ENCODE measurements at regions not wholly inside any gene's neighbourhood (a gene's known extent, or its start where the extent isn't known, plus 50 kb on each side); places are given as distances from the start of the nearest gene placed in this dataset.

DNA sequence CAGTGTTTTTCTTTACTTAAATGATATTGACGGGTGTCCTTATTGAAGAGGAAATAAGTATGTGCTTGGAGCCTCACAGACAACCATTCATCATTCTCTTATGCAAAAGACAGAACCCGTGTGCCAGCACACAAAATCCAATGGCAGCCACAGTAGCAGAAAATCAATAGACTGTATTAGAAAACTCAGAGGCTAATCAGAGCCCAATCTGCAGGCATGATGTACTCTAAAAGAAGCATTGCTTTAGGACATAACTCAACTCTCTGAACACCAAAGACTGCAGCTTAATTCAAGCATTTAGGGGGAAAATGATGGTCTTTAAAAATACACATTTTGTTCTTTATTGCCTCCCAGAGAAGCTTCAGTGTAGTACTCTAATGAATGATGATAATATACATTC lies 476.9 kb downstream of the PDHA2 start:
- Histone ChIP-seq H3K27ac (ENCODE audit: low read depth in 1 of 2, low read length in 2 of 2) (no peak overlapping the region), H3K27me3 (ENCODE audit: control insufficient read depth in 4 of 4, insufficient read depth in 4 of 4, low read length in 3 of 4) (peaks cover 0 to 4% (median 0%) of the 10 kb centered on the region in 4 donors), H3K4me1 (ENCODE audit: control insufficient read depth in 4 of 4, insufficient read depth in 4 of 4, low read length in 3 of 4) (no peaks in the 10 kb centered on the region), H3K9ac (ENCODE audit: low read depth in 1 of 2, low read length in 2 of 2) (no peak overlapping the region), H3K9me3 (ENCODE audit: control insufficient read depth in 4 of 4, low read length in 3 of 4) (no peaks in the 10 kb centered on the region), H3K4me3 (ENCODE audit: low read depth in 1 of 3, low read length in 3 of 3) (no peak overlapping the region), H3K36me3 (ENCODE audit: control insufficient read depth in 4 of 4, insufficient read depth in 3 of 4, low read depth in 1 of 4, low read length in 3 of 4) (no peaks in the 10 kb centered on the region)
- no peak for DNase-seq (ENCODE audit: low spot score)
- TF ChIP-seq FOXA2 (IDR thresholded peaks at IDR 0.05) (no peak), HNF4A (conservative IDR thresholded peaks at IDR 0.05) (no peak), RAD21 (IDR thresholded peaks at IDR 0.05) (no peak)
- 54% methylated on average over 2 of the region's 2 CpGs for WGBS

DNA sequence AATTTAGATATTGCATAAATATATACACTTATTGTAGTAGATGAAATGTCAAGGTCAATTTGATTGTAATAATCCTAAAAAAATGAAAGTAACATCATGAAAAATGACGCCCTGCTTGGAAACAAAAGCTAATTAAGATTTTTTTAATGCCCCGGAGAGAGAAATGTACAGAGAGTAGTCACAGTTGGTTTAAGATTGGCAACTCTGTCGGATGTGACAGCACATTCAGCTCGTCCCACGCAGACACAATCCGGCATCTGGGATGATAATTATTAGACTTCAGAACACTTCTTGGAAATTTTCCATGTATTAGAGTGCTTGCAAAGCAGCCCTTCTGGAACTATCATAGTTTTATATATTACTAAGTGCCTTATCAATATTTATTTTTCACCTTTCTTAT lies 478.0 kb downstream of the PDHA2 start:
- Histone ChIP-seq H3K27me3 (ENCODE audit: control insufficient read depth in 4 of 4, insufficient read depth in 4 of 4, low read length in 3 of 4) (peaks cover 0 to 4% (median 0%) of the 10 kb centered on the region in 4 donors), H3K9me3 (ENCODE audit: control insufficient read depth in 4 of 4, low read length in 3 of 4) (no peaks in the 10 kb centered on the region), H3K4me1 (ENCODE audit: control insufficient read depth in 4 of 4, insufficient read depth in 4 of 4, low read length in 3 of 4) (no peaks in the 10 kb centered on the region), H3K27ac (ENCODE audit: low read depth in 1 of 2, low read length in 2 of 2) (no peak overlapping the region), H3K4me3 (ENCODE audit: low read depth in 1 of 3, low read length in 3 of 3) (no peak overlapping the region), H3K9ac (ENCODE audit: low read depth in 1 of 2, low read length in 2 of 2) (no peak overlapping the region), H3K36me3 (ENCODE audit: control insufficient read depth in 4 of 4, insufficient read depth in 3 of 4, low read depth in 1 of 4, low read length in 3 of 4) (no peaks in the 10 kb centered on the region)
- WGBS: 81% methylated on average over 6 of the region's 6 CpGs
- no peak for DNase-seq (ENCODE audit: low spot score)
- TF ChIP-seq, protein P1, sequence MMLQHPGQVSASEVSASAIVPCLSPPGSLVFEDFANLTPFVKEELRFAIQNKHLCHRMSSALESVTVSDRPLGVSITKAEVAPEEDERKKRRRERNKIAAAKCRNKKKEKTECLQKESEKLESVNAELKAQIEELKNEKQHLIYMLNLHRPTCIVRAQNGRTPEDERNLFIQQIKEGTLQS (IDR thresholded peaks at IDR 0.05): no peak
- TF ChIP-seq, protein P2, sequence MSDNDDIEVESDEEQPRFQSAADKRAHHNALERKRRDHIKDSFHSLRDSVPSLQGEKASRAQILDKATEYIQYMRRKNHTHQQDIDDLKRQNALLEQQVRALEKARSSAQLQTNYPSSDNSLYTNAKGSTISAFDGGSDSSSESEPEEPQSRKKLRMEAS (IDR thresholded peaks at IDR 0.05): no peak
- no peak for TF ChIP-seq JUND (IDR thresholded peaks at IDR 0.05)
- no peak for TF ChIP-seq EGR1 (IDR thresholded peaks at IDR 0.05; ENCODE audit: low read depth in 2 of 2)
- no peak for TF ChIP-seq GABPA (IDR thresholded peaks at IDR 0.05 in 1 of 2, conservative IDR thresholded peaks at IDR 0.05 in 1 of 2)
- TF ChIP-seq SP1 (IDR thresholded peaks at IDR 0.05): no peak
- TF ChIP-seq TAF1 (conservative IDR thresholded peaks at IDR 0.05): no peak

GRCh38 chr4:96326846-96327245 lies 487.0 kb downstream of the PDHA2 start:
- no peaks in the 10 kb centered on the region for H3K4me1 ChIP-seq (ENCODE audit: control insufficient read depth in 4 of 4, insufficient read depth in 4 of 4, low read length in 3 of 4)
- DNase-seq (ENCODE audit: low spot score): no peak
- no peaks in the 10 kb centered on the region for H3K9me3 ChIP-seq (ENCODE audit: control insufficient read depth in 4 of 4, low read length in 3 of 4)
- TF ChIP-seq FOXA1 (IDR thresholded peaks at IDR 0.05) (no peak), YY1 (IDR thresholded peaks at IDR 0.05) (no peak), JUND (IDR thresholded peaks at IDR 0.05) (no peak), SP1 (IDR thresholded peaks at IDR 0.05) (no peak), HNF4G (IDR thresholded peaks at IDR 0.05) (no peak), HNF4A (conservative IDR thresholded peaks at IDR 0.05) (no peak), GABPA (IDR thresholded peaks at IDR 0.05 in 1 of 2, conservative IDR thresholded peaks at IDR 0.05 in 1 of 2) (no peak), RAD21 (IDR thresholded peaks at IDR 0.05) (no peak), EGR1 (IDR thresholded peaks at IDR 0.05; ENCODE audit: low read depth in 2 of 2) (no peak), RXRA (IDR thresholded peaks at IDR 0.05) (no peak)
- TF ChIP-seq, protein P1 (IDR thresholded peaks at IDR 0.05): no peak
- TF ChIP-seq, protein P3, sequence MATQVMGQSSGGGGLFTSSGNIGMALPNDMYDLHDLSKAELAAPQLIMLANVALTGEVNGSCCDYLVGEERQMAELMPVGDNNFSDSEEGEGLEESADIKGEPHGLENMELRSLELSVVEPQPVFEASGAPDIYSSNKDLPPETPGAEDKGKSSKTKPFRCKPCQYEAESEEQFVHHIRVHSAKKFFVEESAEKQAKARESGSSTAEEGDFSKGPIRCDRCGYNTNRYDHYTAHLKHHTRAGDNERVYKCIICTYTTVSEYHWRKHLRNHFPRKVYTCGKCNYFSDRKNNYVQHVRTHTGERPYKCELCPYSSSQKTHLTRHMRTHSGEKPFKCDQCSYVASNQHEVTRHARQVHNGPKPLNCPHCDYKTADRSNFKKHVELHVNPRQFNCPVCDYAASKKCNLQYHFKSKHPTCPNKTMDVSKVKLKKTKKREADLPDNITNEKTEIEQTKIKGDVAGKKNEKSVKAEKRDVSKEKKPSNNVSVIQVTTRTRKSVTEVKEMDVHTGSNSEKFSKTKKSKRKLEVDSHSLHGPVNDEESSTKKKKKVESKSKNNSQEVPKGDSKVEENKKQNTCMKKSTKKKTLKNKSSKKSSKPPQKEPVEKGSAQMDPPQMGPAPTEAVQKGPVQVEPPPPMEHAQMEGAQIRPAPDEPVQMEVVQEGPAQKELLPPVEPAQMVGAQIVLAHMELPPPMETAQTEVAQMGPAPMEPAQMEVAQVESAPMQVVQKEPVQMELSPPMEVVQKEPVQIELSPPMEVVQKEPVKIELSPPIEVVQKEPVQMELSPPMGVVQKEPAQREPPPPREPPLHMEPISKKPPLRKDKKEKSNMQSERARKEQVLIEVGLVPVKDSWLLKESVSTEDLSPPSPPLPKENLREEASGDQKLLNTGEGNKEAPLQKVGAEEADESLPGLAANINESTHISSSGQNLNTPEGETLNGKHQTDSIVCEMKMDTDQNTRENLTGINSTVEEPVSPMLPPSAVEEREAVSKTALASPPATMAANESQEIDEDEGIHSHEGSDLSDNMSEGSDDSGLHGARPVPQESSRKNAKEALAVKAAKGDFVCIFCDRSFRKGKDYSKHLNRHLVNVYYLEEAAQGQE (IDR thresholded peaks at IDR 0.05): no peak
- TF ChIP-seq, protein P2 (IDR thresholded peaks at IDR 0.05): no peak
- TF ChIP-seq, protein P4, sequence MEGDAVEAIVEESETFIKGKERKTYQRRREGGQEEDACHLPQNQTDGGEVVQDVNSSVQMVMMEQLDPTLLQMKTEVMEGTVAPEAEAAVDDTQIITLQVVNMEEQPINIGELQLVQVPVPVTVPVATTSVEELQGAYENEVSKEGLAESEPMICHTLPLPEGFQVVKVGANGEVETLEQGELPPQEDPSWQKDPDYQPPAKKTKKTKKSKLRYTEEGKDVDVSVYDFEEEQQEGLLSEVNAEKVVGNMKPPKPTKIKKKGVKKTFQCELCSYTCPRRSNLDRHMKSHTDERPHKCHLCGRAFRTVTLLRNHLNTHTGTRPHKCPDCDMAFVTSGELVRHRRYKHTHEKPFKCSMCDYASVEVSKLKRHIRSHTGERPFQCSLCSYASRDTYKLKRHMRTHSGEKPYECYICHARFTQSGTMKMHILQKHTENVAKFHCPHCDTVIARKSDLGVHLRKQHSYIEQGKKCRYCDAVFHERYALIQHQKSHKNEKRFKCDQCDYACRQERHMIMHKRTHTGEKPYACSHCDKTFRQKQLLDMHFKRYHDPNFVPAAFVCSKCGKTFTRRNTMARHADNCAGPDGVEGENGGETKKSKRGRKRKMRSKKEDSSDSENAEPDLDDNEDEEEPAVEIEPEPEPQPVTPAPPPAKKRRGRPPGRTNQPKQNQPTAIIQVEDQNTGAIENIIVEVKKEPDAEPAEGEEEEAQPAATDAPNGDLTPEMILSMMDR (IDR thresholded peaks at IDR 0.05; ENCODE audit: low read depth, low read length, missing input control): no peak
- no peak overlapping the region for H3K4me3 ChIP-seq (ENCODE audit: low read depth in 1 of 3, low read length in 3 of 3)
- H3K36me3 ChIP-seq (ENCODE audit: control insufficient read depth in 4 of 4, insufficient read depth in 3 of 4, low read depth in 1 of 4, low read length in 3 of 4): no peaks in the 10 kb centered on the region
- no peak overlapping the region for H3K27ac ChIP-seq (ENCODE audit: low read depth in 1 of 2, low read length in 2 of 2)
- H3K27me3 ChIP-seq (ENCODE audit: control insufficient read depth in 4 of 4, insufficient read depth in 4 of 4, low read length in 3 of 4): no peaks in the 10 kb centered on the region
- H3K9ac ChIP-seq (ENCODE audit: low read depth in 1 of 2, low read length in 2 of 2): no peak overlapping the region
- 77% methylated on average over 1 of the region's 1 CpG for WGBS

Data from liver (tissue), 8 donors.